ENCODE measurements at regions not wholly inside any gene's neighbourhood (a gene's known extent, or its start where the extent isn't known, plus 50 kb on each side); places are given as distances from the start of the nearest gene placed in this dataset.

- Histone ChIP-seq H3K4me2 (ENCODE audit: low read length) (no peak overlapping the region), H3K36me3 (ENCODE audit: insufficient read depth, low read length) (no peaks in the 10 kb centered on the region), H4K20me1 (ENCODE audit: insufficient read depth, low read length) (no peaks in the 10 kb centered on the region), H3K4me1 (ENCODE audit: insufficient read depth, low read length) (no peaks in the 10 kb centered on the region), H3K27me3 (ENCODE audit: insufficient read depth, low read length) (no peaks in the 10 kb centered on the region), H3K4me3 (ENCODE audit: insufficient read depth, low read depth, low read length) (no peak overlapping the region), H3K79me2 (ENCODE audit: insufficient read depth, low read length) (no peaks in the 10 kb centered on the region), H3K27ac (ENCODE audit: low read depth, low read length) (no peak overlapping the region), H2AFZ (ENCODE audit: low read depth, low read length) (no peak overlapping the region), H3K9ac (ENCODE audit: low read length) (no peak overlapping the region), H3K9me3 (ENCODE audit: insufficient read depth, low read depth, low read length) (no peaks in the 10 kb centered on the region)
- Mint-ChIP-seq H3K36me3 (ENCODE audit: low read depth, unreplicated experiment) (no peaks in the 10 kb centered on the region), H3K27ac (ENCODE audit: unreplicated experiment) (no peak overlapping the region), H3K9me3 (ENCODE audit: unreplicated experiment) (peaks cover 4% of the 10 kb centered on the region), H3K4me3 (ENCODE audit: unreplicated experiment) (no peak overlapping the region), H3K27me3 (ENCODE audit: low read depth, unreplicated experiment) (no peaks in the 10 kb centered on the region), H3K4me1 (ENCODE audit: low read depth, unreplicated experiment) (peaks cover 6% of the 10 kb centered on the region)
- FAIRE-seq, result no peak
- TF ChIP-seq EZH2 (IDR thresholded peaks at IDR 0.05; ENCODE audit: insufficient read depth, low read length) (no peak), CTCF (IDR thresholded peaks at IDR 0.05; ENCODE audit: insufficient read depth, low read depth, low read length) (no peak)
- DNase-seq (ENCODE audit: low read depth), result no peak
Observed at GRCh38 chr12:43117226-43117930, 434.6 kb downstream of the ADAMTS20 start.

GRCh38 chr12:43115441-43116160, 436.4 kb downstream of the ADAMTS20 start:
- no peak overlapping the region for H3K27ac ChIP-seq (ENCODE audit: low read depth, low read length)
- DNase-seq (ENCODE audit: low read depth) (no peak), FAIRE-seq (no peak)
- Mint-ChIP-seq H3K4me1 (ENCODE audit: low read depth, unreplicated experiment) (peaks cover 17% of the 10 kb centered on the region), H3K27ac (ENCODE audit: unreplicated experiment) (no peak overlapping the region), H3K4me3 (ENCODE audit: unreplicated experiment) (no peak overlapping the region), H3K36me3 (ENCODE audit: low read depth, unreplicated experiment) (no peaks in the 10 kb centered on the region), H3K27me3 (ENCODE audit: low read depth, unreplicated experiment) (no peaks in the 10 kb centered on the region), H3K9me3 (ENCODE audit: unreplicated experiment) (peaks cover 4% of the 10 kb centered on the region)
- no peaks in the 10 kb centered on the region for H3K79me2 ChIP-seq (ENCODE audit: insufficient read depth, low read length)
- no peak overlapping the region for H3K9ac ChIP-seq (ENCODE audit: low read length)
- no peaks in the 10 kb centered on the region for H3K36me3 ChIP-seq (ENCODE audit: insufficient read depth, low read length)
- H3K27me3 ChIP-seq (ENCODE audit: insufficient read depth, low read length), result no peaks in the 10 kb centered on the region
- TF ChIP-seq CTCF (IDR thresholded peaks at IDR 0.05; ENCODE audit: insufficient read depth, low read depth, low read length) (no peak), EZH2 (IDR thresholded peaks at IDR 0.05; ENCODE audit: insufficient read depth, low read length) (no peak)
- no peaks in the 10 kb centered on the region for H3K4me1 ChIP-seq (ENCODE audit: insufficient read depth, low read length)
- H4K20me1 ChIP-seq (ENCODE audit: insufficient read depth, low read length), result no peaks in the 10 kb centered on the region
- H3K9me3 ChIP-seq (ENCODE audit: insufficient read depth, low read depth, low read length), result no peaks in the 10 kb centered on the region
- no peak overlapping the region for H3K4me2 ChIP-seq (ENCODE audit: low read length)
- H3K4me3 ChIP-seq (ENCODE audit: insufficient read depth, low read depth, low read length), result no peak overlapping the region
- no peak overlapping the region for H2AFZ ChIP-seq (ENCODE audit: low read depth, low read length)

DNA sequence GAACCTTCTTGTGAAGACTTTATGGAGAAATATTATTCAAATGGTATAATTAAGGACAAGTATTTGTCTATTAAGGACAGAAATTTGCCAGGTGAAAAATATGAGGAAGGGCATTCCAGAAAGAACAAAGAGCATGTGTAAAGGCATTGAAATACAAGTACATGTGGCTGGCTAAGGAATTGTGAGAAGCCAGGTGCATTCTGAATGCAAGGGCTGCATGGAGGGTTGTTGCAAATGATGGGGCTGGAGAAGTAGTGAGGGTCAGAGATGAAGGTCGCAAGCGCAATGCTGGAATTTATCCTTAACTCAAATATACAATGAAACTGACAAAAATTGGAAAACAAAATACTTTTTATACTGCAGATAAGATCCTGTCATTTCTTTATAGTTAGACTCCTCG, 437.7 kb downstream of the ADAMTS20 start:
- H4K20me1 ChIP-seq (ENCODE audit: insufficient read depth, low read length), result no peaks in the 10 kb centered on the region
- H3K4me1 ChIP-seq (ENCODE audit: insufficient read depth, low read length), result no peaks in the 10 kb centered on the region
- H3K79me2 ChIP-seq (ENCODE audit: insufficient read depth, low read length), result no peaks in the 10 kb centered on the region
- Mint-ChIP-seq H3K27me3 (ENCODE audit: low read depth, unreplicated experiment) (no peaks in the 10 kb centered on the region), H3K36me3 (ENCODE audit: low read depth, unreplicated experiment) (no peaks in the 10 kb centered on the region), H3K4me1 (ENCODE audit: low read depth, unreplicated experiment) (peaks cover 17% of the 10 kb centered on the region), H3K9me3 (ENCODE audit: unreplicated experiment) (peaks cover 4% of the 10 kb centered on the region), H3K4me3 (ENCODE audit: unreplicated experiment) (no peak overlapping the region), H3K27ac (ENCODE audit: unreplicated experiment) (no peak overlapping the region)
- DNase-seq (ENCODE audit: low read depth) (no peak), FAIRE-seq (no peak)
- no peaks in the 10 kb centered on the region for H3K36me3 ChIP-seq (ENCODE audit: insufficient read depth, low read length)
- no peak overlapping the region for H3K4me3 ChIP-seq (ENCODE audit: insufficient read depth, low read depth, low read length)
- H2AFZ ChIP-seq (ENCODE audit: low read depth, low read length), result no peak overlapping the region
- no peak overlapping the region for H3K27ac ChIP-seq (ENCODE audit: low read depth, low read length)
- no peaks in the 10 kb centered on the region for H3K27me3 ChIP-seq (ENCODE audit: insufficient read depth, low read length)
- H3K9me3 ChIP-seq (ENCODE audit: insufficient read depth, low read depth, low read length), result no peaks in the 10 kb centered on the region
- no peak for TF ChIP-seq EZH2 (IDR thresholded peaks at IDR 0.05; ENCODE audit: insufficient read depth, low read length)
- TF ChIP-seq CTCF (IDR thresholded peaks at IDR 0.05; ENCODE audit: insufficient read depth, low read depth, low read length), result no peak
- H3K9ac ChIP-seq (ENCODE audit: low read length), result no peak overlapping the region
- H3K4me2 ChIP-seq (ENCODE audit: low read length), result no peak overlapping the region
